GM12878 (cell line): ENCODE measurements at regions not wholly inside any gene's neighbourhood (a gene's known extent, or its start where the extent isn't known, plus 50 kb on each side); places are given as distances from the start of the nearest gene placed in this dataset.

Experiments
- ATF3 ChIP-seq: IDR thresholded peaks from 2 replicates; pipeline ENCODE4 v1.6.1; 2011; ENCODE audit warnings: low read depth, mild to moderate bottlenecking, low read length, moderate library complexity, borderline replicate concordance; ENCODE audit errors: extremely low read depth
- CREB1 ChIP-seq: IDR thresholded peaks from 2 replicates; pipeline ENCODE4 v1.6.1; 2012; ENCODE audit warnings: low read depth, mild to moderate bottlenecking, inconsistent platforms
- CTCF ChIP-seq, 3 experiments: IDR thresholded peaks in 2 of 3; conservative IDR thresholded peaks in 1 of 3; 2 replicates each; pipeline ENCODE4 v1.5.1; 2011; ENCODE audit warnings: low read depth in 3 of 3, low read length in 3 of 3, mild to moderate bottlenecking in 3 of 3, control low read depth in 2 of 3, moderate library complexity in 2 of 3, inconsistent platforms in 1 of 3, mixed read lengths in 1 of 3; ENCODE audit not compliant: control insufficient read depth in 2 of 3, insufficient read depth in 1 of 3; ENCODE audit errors: extremely low read depth in 1 of 3
- ELK1 ChIP-seq: IDR thresholded peaks from 2 replicates; pipeline ENCODE4 v1.6.1; 2012; ENCODE audit warnings: low read depth, low read length, improper control_type of control experiment
- EZH2 ChIP-seq: IDR thresholded peaks from 2 replicates; pipeline ENCODE4 v1.6.1; 2012; ENCODE audit warnings: low read depth, mild to moderate bottlenecking, control low read depth, inconsistent platforms, low read length, borderline replicate concordance; ENCODE audit not compliant: control insufficient read depth
- POLR2A ChIP-seq: IDR thresholded peaks from 2 replicates; pipeline ENCODE4 v1.6.1; 2011; ENCODE audit warnings: low read depth, mild to moderate bottlenecking, low read length
- SP1 ChIP-seq: IDR thresholded peaks from one replicate; pipeline ENCODE4 v1.6.1; 2011; ENCODE audit warnings: low read depth, low read length
- TAF1 ChIP-seq: IDR thresholded peaks from 2 replicates; pipeline ENCODE4 v1.6.1; 2011; ENCODE audit warnings: mild to moderate bottlenecking, low read depth, low read length, borderline replicate concordance

GRCh38 chr13:60327511-60327910 is 69.5 kb upstream of the TDRD3 start:
- no peak for TF ChIP-seq CREB1
- no peak for TF ChIP-seq SP1
- no peak for TF ChIP-seq TAF1
- TF ChIP-seq CTCF (IDR thresholded peaks at IDR 0.05 in 2 of 3, conservative IDR thresholded peaks at IDR 0.05 in 1 of 3; ENCODE audit: control insufficient read depth in 2 of 3, extremely low read depth in 1 of 3, insufficient read depth in 1 of 3, low read depth in 3 of 3, low read length in 3 of 3), result no peak
- TF ChIP-seq ATF3, result no peak
- TF ChIP-seq POLR2A, result no peak
- no peak for TF ChIP-seq EZH2
- no peak for TF ChIP-seq ELK1
